ENCODE measurements at regions not wholly inside any gene's neighbourhood (a gene's known extent, or its start where the extent isn't known, plus 50 kb on each side); places are given as distances from the start of the nearest gene placed in this dataset.

DNA sequence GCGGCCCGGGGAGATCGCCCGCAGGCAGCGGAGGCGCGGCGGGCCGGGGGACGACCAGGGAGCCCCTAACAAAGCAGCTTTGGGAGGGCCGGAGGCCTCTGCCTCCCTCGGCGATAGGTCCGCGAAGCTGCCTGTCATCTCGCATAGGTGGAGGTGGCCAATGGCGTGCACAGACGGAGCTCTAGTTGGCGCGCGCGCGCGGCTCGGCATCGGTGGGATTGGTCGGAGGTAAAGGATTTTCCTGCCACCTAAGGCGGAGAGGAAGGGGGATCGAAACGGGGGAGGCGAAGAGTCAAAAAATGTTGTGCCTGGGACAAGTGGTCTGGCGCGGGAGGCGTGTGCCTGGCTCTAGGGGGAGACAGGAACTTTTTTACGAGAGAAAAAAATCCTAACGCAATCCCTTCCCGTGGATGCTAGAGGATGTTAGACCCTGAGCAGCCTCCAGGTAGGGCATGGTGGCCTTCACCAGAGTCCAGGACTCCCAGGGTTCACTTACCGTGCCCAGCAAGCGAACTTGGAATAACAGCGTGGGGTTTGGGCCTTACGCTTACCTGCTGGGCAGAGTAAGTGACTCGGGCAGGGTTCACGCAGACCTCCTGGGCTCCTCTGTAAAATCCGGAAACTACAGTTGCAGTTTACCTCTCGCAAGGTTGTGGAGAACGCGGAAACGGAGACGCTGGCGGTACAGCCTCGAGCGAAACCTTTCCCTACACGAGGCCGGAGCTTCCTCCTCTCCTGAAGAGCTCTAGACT, 99.9 kb upstream of the SOD1 start (continued):
- TF ChIP-seq HDAC2 (IDR thresholded peaks at IDR 0.05; ENCODE audit: borderline replicate concordance in 1 of 2, low read depth in 2 of 2, low read length in 2 of 2), result 0 out of 4 replicates have a peak, but pooled peaks of 1 of the 2 experiments have one; percentile 21
- TF ChIP-seq, protein P1, sequence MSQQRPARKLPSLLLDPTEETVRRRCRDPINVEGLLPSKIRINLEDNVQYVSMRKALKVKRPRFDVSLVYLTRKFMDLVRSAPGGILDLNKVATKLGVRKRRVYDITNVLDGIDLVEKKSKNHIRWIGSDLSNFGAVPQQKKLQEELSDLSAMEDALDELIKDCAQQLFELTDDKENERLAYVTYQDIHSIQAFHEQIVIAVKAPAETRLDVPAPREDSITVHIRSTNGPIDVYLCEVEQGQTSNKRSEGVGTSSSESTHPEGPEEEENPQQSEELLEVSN (IDR thresholded peaks at IDR 0.05), result peak; percentile 87
- TF ChIP-seq SIN3A (conservative IDR thresholded peaks at IDR 0.05 in 1 of 2, IDR thresholded peaks at IDR 0.05 in 1 of 2; ENCODE audit: low read depth in 1 of 2, low read length in 2 of 2), result peak in 1 of 2 experiments; percentile 12; a peak in 1 of 4 replicates
- peak; percentile 39 to 84 for TF ChIP-seq POLR2A (IDR thresholded peaks at IDR 0.05; ENCODE audit: control extremely low read depth in 1 of 2, low read depth in 2 of 2, low read length in 2 of 2)
- TF ChIP-seq TAF7 (optimal IDR thresholded peaks at IDR 0.05; ENCODE audit: borderline replicate concordance, low read depth, low read length), result peak; percentile 25
